PC-9 (cell line): ENCODE measurements at regions not wholly inside any gene's neighbourhood (a gene's known extent, or its start where the extent isn't known, plus 50 kb on each side); places are given as distances from the start of the nearest gene placed in this dataset.

ENCODE experiments used
- EZH2 ChIP-seq: fragments of 200-600 bp; sonication (generic); IDR thresholded peaks from 2 replicates; pipeline ENCODE4 v1.8.0; 2017; ENCODE audit warnings: antibody characterized with exemption, low read depth
- TF ChIP-seq, protein P1 (sequence below): fragments of 200-600 bp; sonication (generic); conservative IDR thresholded peaks from 2 replicates; pipeline ENCODE4 v1.6.1; 2017; ENCODE audit warnings: mixed run types, antibody characterized with exemption, mild to moderate bottlenecking, moderate library complexity

GRCh38 chr17:404703-405102, 52.1 kb upstream of the RPH3AL start:
- TF ChIP-seq, protein P1, sequence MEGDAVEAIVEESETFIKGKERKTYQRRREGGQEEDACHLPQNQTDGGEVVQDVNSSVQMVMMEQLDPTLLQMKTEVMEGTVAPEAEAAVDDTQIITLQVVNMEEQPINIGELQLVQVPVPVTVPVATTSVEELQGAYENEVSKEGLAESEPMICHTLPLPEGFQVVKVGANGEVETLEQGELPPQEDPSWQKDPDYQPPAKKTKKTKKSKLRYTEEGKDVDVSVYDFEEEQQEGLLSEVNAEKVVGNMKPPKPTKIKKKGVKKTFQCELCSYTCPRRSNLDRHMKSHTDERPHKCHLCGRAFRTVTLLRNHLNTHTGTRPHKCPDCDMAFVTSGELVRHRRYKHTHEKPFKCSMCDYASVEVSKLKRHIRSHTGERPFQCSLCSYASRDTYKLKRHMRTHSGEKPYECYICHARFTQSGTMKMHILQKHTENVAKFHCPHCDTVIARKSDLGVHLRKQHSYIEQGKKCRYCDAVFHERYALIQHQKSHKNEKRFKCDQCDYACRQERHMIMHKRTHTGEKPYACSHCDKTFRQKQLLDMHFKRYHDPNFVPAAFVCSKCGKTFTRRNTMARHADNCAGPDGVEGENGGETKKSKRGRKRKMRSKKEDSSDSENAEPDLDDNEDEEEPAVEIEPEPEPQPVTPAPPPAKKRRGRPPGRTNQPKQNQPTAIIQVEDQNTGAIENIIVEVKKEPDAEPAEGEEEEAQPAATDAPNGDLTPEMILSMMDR = no peak
- no peak for TF ChIP-seq EZH2
